ENCODE measurements at regions not wholly inside any gene's neighbourhood (a gene's known extent, or its start where the extent isn't known, plus 50 kb on each side); places are given as distances from the start of the nearest gene placed in this dataset.
A peak's percentile ranks its signal among the peaks of the same experiment; 100 is the strongest.

DNA sequence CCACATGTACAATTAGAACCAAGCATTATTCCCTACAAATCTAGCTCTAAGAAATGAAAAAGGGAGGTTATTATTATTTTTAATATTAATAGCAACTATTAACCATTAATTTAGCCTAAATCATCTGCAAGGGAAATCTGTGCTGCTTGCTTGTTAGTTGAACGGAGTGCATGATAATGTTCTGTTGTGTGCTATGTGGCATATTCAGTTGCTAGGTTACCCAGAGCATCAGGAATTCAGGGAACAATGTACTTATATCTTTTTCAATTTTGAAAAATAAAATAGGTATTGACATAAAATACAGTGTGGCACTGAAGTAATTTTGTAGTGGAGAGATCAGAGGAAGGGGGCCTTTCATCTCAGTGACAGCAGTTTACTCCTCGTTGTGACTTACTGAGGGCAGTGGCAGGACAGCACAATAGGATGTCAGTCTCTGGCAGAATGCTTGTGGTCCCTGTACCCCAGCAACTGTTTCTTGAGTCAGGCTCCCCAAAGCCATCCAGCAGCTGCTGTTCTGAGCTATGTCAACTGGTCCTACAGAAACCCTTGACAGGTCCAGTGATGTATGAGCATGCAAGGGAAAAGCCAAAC lies 173.6 kb downstream of the TMEM161B start:
- no peak for ATAC-seq
- Histone ChIP-seq H3K27me3 (peaks cover 0 to 4% (median 0%) of the 10 kb centered on the region in 7 donors), H3K36me3 (no peaks in the 10 kb centered on the region), H3K4me3 (no peak overlapping the region), H3K9me3 (no peaks in the 10 kb centered on the region), H3K27ac (no peak overlapping the region), H3K4me1 (no peaks in the 10 kb centered on the region)
- no peak for DNase-seq
- TF ChIP-seq, protein P1, sequence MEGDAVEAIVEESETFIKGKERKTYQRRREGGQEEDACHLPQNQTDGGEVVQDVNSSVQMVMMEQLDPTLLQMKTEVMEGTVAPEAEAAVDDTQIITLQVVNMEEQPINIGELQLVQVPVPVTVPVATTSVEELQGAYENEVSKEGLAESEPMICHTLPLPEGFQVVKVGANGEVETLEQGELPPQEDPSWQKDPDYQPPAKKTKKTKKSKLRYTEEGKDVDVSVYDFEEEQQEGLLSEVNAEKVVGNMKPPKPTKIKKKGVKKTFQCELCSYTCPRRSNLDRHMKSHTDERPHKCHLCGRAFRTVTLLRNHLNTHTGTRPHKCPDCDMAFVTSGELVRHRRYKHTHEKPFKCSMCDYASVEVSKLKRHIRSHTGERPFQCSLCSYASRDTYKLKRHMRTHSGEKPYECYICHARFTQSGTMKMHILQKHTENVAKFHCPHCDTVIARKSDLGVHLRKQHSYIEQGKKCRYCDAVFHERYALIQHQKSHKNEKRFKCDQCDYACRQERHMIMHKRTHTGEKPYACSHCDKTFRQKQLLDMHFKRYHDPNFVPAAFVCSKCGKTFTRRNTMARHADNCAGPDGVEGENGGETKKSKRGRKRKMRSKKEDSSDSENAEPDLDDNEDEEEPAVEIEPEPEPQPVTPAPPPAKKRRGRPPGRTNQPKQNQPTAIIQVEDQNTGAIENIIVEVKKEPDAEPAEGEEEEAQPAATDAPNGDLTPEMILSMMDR (IDR thresholded peaks at IDR 0.05), result no peak
- intact Hi-C loops (cut with DNase I), result no loop called here
- WGBS, 2 donors, result 32 to 40% methylated on average over 2 of the region's 2 CpGs

DNA sequence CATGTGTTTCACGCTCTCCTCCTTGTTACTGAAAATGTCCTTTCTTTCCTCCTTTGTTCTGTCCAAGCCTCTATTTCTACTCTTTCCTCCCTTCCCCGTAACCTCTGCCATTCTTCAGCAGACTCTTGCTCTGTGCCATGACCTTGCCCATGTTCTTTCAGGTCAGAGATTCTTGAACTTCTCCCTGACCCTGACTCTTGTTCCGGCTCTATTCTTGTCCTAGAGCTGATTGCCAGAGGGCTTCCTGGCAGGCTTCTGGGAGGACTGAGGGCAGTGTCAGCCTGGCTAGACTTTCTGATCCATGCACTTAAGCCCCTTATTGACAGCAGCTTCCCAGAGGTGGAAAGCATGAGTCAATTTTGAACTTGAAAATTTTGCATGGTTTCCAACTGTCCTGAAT lies 174.2 kb downstream of the TMEM161B start:
- DNase-seq, result peak in 1 of 2 donors; percentile 12
- Histone ChIP-seq H3K27ac (no peak overlapping the region), H3K4me1 (no peaks in the 10 kb centered on the region), H3K27me3 (peaks cover 0 to 4% (median 0%) of the 10 kb centered on the region in 7 donors), H3K4me3 (no peak overlapping the region), H3K36me3 (no peaks in the 10 kb centered on the region), H3K9me3 (no peaks in the 10 kb centered on the region)
- TF ChIP-seq, protein P1 (IDR thresholded peaks at IDR 0.05), result no peak
- peak in 1 of 8 donors; percentile 94 for ATAC-seq
- intact Hi-C loops (cut with DNase I), result no loop called here
- WGBS, 2 donors, result 66 to 70% methylated on average over 3 of the region's 3 CpGs

DNA sequence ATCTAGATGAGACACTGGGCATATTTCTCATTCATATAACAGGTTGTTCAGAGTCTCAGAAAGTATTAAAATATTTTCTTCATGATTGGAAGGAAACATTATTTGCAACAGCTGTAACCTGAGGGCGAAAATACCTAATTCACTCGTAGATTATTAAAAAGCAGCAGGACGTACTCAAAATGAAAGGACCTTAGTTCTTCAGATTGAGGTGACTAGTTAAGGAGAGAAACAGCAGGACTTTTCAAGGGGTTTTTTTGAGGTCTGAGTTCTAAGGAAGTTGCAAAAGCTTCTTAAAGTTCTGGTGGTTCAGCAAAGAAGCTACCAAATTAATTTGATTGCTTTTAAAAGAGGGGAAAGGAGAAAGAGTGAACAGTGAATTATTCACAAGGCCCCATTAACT lies 174.9 kb downstream of the TMEM161B start:
- Histone ChIP-seq H3K4me1 (no peaks in the 10 kb centered on the region), H3K9me3 (no peaks in the 10 kb centered on the region), H3K36me3 (no peaks in the 10 kb centered on the region), H3K27me3 (peaks cover 0 to 4% (median 0%) of the 10 kb centered on the region in 7 donors), H3K4me3 (no peak overlapping the region), H3K27ac (no peak overlapping the region)
- intact Hi-C loops (cut with DNase I), result no loop called here
- no peak for ATAC-seq
- TF ChIP-seq, protein P1 (IDR thresholded peaks at IDR 0.05), result no peak
- DNase-seq, result no peak
- WGBS, 2 donors, result 83 to 84% methylated on average over 3 of the region's 3 CpGs

DNA sequence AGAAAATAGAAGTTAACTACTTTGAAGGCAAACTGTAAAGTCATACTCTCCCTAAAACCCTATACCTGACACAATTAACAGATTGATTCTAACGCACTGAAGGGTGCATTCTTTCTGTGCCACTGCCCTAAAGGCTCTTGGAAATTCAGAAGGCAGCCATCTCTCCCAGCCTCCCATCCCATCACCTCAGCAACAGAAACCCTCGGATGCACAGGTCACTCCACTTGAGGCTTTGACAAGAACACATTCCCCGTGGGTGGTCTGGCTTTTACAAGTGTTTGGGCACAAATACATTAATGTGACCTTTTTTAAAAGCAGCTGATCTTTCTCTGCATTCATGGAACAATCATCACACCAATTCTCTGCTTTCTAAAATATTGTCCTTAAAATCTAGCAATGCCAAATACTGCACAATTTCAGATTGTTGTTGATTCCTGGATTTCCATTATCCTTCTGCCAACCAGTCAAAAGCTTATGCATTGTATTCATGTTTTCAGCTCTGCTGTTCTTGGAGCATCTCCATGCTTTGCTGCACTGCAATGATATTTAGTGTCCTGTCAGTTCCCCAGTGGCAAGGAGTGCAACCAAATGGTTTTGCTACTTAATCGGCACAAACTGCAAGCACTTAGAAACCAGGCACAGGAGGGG lies 175.6 kb downstream of the TMEM161B start:
- Histone ChIP-seq H3K4me3 (no peak overlapping the region), H3K27ac (no peak overlapping the region), H3K27me3 (peaks cover 0 to 4% (median 0%) of the 10 kb centered on the region in 7 donors), H3K36me3 (no peaks in the 10 kb centered on the region), H3K4me1 (no peaks in the 10 kb centered on the region), H3K9me3 (no peaks in the 10 kb centered on the region)
- WGBS, 2 donors, result 38 to 41% methylated on average over 4 of the region's 4 CpGs
- no peak for DNase-seq
- no peak for ATAC-seq
- intact Hi-C loops (cut with DNase I), result no loop called here
- TF ChIP-seq, protein P1 (IDR thresholded peaks at IDR 0.05), result no peak

All from heart right ventricle (tissue), 16 donors.